IMR-90 (cell line): ENCODE measurements at regions not wholly inside any gene's neighbourhood (a gene's known extent, or its start where the extent isn't known, plus 50 kb on each side); places are given as distances from the start of the nearest gene placed in this dataset.

Experiments
- MAFK ChIP-seq: IDR thresholded peaks from 2 replicates; pipeline ENCODE4 v1.6.1; 2012; ENCODE audit warnings: low read depth, low read length, improper control_type of control experiment
- MXI1 ChIP-seq: IDR thresholded peaks from 2 replicates; pipeline ENCODE4 v1.6.1; 2012; ENCODE audit warnings: low read depth, mild to moderate bottlenecking, low read length, moderate library complexity, borderline replicate concordance
- POLR2A ChIP-seq: IDR thresholded peaks from 2 replicates; pipeline ENCODE4 v1.6.1; 2012; ENCODE audit warnings: mild to moderate bottlenecking, low read depth, low read length
- RAD21 ChIP-seq: IDR thresholded peaks from 2 replicates; pipeline ENCODE4 v1.6.1; 2012; ENCODE audit warnings: low read length, improper control_type of control experiment
- RCOR1 ChIP-seq: IDR thresholded peaks from 2 replicates; pipeline ENCODE4 v1.6.1; 2012; ENCODE audit warnings: mild to moderate bottlenecking, low read length, improper control_type of control experiment; ENCODE audit not compliant: insufficient replicate concordance
- USF2 ChIP-seq: fragments of 150-350 bp; IDR thresholded peaks from 2 replicates; pipeline ENCODE4 v1.6.1; 2017; ENCODE audit warnings: mild to moderate bottlenecking, antibody characterized with exemption, low read length, low read depth
- TF ChIP-seq, protein P1 (sequence below): conservative IDR thresholded peaks from 2 replicates; pipeline ENCODE4 v1.5.1; 2012; ENCODE audit warnings: mild to moderate bottlenecking, low read depth, low read length, improper control_type of control experiment

DNA sequence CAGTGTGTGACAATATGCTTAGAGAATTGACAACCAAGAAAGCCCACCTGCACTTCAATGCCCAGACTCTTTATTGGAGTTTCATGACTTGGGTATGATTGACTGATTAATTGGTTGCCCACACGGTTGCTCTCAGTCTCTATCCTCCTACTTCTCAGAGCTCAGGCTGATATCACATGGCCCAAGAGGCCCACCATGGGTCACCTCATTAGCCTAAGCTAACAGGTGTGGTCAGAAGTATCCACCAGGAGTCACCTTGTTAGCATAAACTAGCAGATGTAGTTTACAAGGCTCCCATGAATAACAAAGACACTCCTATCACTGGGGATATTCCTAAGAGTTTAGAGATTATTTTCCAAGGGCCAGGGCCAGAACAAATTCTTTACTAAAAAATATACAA is 120.2 kb upstream of the MBNL1 start:
- TF ChIP-seq USF2 = no peak
- TF ChIP-seq POLR2A = no peak
- TF ChIP-seq, protein P1, sequence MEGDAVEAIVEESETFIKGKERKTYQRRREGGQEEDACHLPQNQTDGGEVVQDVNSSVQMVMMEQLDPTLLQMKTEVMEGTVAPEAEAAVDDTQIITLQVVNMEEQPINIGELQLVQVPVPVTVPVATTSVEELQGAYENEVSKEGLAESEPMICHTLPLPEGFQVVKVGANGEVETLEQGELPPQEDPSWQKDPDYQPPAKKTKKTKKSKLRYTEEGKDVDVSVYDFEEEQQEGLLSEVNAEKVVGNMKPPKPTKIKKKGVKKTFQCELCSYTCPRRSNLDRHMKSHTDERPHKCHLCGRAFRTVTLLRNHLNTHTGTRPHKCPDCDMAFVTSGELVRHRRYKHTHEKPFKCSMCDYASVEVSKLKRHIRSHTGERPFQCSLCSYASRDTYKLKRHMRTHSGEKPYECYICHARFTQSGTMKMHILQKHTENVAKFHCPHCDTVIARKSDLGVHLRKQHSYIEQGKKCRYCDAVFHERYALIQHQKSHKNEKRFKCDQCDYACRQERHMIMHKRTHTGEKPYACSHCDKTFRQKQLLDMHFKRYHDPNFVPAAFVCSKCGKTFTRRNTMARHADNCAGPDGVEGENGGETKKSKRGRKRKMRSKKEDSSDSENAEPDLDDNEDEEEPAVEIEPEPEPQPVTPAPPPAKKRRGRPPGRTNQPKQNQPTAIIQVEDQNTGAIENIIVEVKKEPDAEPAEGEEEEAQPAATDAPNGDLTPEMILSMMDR = no peak
- no peak for TF ChIP-seq RCOR1
- TF ChIP-seq MAFK = no peak
- no peak for TF ChIP-seq RAD21
- TF ChIP-seq MXI1 = no peak
